HG03469 (cell line): ENCODE measurements at regions not wholly inside any gene's neighbourhood (a gene's known extent, or its start where the extent isn't known, plus 50 kb on each side); places are given as distances from the start of the nearest gene placed in this dataset.

ENCODE experiments used
- ATAC-seq: cut with Tn5 transposase; IDR thresholded peaks from one replicate; pipeline ENCODE4 v1.9.1; 2021; ENCODE audit warnings: mild to moderate bottlenecking, moderate library complexity, moderate number of reproducible peaks; ENCODE audit not compliant: unreplicated experiment

DNA sequence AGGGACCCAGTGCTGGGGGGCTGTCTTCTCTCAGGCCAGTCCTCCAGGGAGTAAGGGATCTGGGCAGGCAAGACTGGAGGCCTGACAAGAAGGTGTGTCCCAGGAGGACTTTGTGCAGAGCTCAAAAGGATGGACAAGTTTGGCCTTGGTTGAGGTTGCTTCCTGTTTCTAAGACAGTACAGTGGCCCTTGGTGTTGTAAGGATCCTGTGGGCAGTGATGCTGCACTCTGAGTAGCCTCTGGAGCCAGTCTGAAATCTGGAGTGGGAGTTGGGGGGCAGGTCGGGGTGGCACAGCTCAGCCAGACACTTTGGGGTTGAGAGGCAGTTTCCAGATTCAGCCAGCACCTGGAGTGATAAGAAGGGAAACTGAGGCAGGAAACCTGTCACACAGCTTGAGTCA is 139.2 kb upstream of the ZMIZ1 start:
- no peak for ATAC-seq

DNA sequence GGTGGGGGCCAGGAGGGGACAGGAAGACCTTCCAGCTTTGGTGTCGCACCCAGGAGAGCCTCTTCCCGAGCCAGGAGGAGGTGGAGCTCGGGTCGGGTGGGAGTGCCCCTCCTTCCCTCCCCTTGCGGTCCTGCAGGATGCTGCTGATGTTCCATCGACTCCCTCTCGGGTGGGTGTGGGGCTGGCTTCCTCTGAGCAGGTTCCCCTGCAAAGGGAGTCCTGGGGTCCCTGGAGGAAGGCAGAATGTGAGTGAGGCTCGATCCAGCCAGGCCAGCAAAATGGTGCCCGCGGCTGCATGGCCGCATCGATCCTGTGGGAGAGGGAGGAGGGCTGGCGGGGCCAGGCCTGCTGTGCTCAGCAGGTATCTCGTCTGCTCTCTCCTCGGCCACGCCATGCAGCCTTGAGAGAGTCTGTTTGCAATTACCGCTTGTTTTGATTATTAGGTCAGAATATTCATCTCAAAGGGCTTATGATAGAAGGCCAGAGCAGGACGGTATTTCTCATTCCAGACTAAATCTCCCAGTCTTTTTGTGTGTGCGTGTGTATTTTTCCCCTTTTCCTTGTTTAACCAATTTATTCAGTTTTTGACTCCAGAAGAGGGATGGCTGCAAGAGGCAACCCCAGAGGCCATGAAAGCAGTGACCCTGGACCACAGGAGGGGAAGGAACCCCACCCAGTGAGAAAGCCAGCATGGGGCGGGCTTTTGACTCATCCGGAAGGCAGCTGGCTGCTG is 137.3 kb upstream of the ZMIZ1 start:
- ATAC-seq = no peak

DNA sequence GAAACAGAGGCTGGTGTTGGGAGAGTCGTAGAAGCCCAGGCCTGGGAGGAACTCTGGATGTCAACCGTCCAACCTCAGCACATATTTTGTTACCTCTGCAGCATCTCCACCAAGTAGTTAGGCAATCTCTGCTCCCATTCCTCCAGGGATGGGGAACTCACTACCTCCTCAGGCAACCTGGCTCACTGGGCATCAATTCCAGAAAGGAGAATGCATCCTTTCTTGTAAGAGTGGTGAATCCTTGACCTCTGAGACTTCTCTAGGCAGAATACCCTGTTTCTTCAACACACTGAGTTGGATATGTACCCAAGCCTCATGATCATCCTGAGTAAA is 136.7 kb upstream of the ZMIZ1 start:
- ATAC-seq = no peak

DNA sequence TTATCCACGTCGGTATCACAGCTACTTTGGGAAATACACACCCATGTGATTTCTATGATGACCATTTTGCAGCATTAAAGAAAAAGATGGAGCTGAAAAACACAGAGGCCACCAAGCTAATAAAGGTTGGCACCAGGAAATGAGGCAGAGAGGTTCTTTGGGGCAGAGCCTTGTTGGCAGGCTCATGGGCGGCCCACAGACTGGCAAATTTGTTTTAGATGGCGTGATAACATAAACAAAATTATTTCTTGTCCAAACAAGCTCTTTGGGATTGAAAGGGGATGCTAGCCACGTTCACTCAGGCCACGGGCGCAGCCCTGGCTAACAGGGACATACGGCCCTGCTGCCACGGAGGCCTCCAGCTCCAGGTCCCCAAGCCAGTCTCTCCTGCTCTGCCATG is 135.9 kb upstream of the ZMIZ1 start:
- ATAC-seq = no peak

DNA sequence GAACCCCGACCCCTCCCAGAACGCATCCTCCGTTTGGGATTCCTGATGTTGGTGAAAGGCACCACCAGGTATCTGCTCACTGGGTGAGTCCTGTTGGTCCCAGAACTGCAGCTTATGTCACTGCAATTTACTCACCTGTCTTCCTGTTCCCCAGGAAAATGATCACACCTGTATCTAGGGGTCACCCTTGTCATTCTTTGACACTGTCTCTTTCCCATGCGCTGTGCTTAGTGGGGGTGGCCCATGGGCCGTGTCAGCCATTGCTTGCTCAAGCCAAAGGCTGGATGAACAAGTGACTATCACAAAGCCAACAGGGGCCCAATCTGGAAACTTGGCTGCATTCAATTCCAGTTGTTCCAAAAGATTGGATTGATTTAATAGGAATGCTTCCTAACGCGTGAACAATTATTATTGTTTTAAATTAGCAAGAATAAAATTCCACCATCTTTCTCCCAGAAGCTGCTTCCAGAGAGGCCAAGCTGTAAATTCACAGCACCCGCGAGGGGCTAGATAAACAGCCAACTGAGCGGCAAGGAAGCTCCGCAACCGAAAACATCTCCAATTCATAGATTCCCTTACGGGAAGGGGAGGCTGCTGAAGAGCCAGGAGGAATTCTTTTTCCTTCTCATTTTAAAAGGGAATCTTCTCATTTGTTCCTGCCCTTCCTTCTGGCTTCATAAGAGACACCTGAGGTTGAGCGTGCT is 134.8 kb upstream of the ZMIZ1 start:
- no peak for ATAC-seq

DNA sequence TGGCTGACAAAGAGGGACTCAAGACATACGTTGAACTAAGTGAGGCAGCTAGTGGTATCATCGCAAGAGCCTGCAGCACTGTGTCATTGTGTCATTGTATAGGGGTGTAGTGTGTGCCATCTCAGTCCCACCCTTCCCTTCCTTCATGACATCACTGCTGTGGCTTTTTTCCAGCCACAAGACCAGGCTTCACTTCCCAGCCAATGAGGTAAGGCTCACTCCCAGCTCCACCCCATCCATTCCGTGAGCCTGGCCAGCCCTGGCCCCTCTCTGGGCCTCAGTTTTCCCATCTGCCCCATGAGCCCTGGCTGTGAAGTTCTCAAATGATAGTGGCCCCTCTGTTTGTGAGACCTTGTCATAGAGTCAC is 134.3 kb upstream of the ZMIZ1 start:
- no peak for ATAC-seq

DNA sequence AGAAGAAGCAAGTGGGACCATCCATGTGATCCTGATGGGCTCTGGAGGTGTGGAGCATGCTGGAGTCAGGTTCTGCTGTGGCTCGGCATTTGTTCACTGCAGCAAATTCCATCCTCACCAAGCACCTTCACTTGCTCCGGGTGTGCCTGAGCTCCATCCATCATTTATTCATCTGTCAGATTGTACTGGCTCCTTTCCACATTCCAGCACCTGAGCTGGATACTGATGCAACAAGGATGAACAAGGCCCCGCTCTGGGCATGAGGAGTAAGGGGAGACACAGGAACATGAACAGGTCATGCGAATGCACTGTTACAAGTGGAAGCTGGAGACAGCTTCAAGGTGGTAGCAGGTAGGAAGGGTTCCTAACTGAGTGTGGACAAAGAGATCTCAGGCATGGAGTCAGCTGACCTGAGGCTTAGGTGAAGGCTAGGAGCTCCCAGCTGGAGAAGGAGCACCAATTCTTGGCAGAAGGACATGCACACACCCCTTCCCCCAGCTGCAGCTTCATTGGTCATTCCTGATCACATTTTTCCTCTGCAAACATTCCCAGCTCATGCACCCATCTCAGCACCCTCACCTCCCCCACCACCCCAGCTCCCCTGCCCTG is 133.7 kb upstream of the ZMIZ1 start:
- ATAC-seq = no peak

DNA sequence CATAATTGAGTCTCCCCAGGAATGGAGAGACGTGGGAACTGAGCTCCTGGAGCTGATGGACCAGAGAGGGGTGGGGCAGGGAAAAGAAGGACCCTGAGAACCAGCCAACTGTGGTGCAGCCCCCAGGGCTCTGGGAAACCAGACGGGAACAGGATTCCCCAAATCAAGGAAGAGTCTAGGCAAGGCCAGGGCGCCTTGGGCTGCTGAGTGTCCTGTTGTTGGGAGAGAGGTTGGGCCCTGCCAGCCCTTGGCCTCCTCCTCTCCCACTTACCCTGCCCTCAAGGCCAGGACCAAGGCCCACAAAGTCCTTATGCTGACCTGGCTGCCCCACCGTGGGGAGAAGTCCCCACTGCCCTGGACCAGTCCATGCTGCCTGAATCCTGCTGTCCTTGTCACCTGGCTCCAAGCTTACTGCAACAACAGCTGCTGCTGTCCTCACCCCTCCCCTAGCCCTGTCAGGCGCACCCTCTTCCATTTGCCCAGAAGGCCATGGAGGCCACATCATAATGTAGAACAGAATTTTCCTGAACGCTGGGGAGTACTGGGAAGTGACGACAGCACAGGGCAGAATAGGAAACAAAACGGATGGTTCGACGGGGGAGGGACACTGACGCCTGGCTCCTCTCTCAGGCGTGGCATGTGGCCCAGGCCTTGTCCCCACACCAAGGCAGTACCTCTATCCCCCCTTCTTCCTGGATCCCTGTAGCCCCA is 132.9 kb upstream of the ZMIZ1 start:
- ATAC-seq = no peak

DNA sequence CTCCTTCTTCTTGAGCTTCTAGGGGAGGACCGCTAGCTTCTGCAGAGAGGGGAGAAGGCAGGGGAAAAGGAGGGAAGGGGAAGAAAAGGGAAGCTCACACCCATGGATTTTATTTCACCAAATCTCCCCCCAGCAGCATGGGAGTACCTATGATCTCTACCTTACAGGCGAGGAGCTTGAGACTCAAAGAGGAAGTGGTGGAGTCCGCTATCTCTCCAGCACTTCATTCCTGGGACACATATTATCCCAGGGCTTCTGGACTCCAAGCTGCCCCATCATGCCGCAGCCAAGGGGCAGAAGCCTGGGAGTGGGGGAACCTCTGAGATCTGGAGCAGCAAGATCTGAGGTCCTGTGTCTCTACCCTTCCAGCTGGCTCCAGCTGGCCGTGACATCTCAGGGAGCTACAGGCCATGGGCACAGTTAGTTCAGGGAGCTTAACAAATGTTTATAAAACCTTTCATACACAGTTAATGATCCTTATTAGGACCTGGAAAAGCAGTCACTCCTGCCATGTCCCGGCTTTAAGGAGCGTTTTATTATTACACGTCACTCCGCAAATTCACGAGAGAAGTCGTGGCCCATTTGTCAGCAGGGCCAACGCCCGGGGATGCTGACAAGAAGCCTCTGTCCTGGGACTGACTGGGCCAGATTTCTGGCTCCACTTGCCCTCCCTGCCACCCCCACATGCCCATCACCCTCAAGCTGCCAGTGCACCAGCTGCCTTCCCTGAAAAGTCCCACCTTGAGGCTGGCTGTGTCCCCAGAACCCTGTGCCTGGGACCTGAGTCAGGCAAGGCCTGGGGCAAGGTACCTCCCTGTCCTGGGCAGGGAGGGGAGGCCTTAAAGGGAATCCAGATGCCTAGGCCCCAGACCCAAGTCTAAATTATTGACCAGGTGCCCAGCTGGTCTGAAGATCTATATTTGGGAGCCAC is 132.1 kb upstream of the ZMIZ1 start:
- no peak for ATAC-seq

DNA sequence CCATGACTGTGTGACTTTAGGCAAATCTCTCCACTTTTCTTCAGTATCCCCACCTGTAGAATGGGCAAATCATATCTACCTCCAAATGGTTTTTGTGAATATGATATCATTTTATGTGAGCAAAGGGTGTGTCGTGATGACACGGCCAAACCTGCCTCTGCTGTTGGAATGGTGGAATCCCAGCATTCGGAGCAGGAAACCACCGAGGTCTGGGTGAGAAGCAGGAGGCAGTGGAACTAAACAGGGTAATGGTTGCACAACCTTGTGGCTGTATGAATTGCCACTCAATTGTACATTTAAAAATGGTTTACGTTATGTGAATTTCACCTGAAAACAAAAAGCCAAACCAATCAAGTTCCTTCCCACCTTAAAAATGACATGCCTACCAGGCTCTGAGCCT is 131.4 kb upstream of the ZMIZ1 start:
- no peak for ATAC-seq

DNA sequence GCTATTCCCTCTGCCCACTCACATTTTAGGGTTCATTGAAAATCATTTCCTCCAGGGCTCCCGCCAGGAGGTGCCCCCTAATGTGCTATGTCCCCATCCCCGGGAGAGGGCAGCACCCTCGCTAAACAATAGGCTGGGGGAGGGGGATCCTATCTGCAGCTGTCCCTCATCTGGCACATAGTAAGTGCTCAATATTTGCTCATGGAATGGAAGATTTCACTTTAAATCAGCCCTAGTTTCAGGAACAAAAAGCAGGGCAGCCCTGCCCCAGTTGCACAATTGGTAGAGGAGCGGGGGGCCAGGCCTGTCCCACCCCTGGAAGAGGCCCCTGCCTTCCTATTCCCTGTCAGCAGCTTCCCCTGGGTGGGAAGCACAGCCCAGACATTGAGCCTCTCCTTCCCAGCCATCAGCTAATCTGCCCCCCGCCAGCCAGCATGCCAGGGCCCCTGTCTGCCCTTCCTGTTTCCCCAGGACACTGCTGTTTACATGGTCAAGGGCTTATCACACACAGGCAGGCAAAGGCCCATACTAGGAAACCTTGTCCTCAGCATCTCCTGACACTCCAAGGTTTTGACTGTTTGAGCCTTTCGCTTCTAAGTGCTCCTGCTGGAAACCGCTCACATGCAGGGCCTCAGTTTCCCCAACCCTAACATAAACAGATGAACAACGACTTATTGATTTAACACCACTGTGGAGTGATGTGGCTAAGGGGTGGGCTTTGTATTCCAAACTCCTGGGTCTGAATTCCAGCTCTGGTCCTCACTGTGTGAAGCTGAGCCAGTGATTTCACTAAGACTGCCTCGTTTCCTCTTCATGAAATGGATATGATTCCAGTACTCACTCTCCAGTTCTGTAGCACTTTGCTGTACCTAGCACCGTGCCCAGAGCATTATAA is 130.7 kb upstream of the ZMIZ1 start:
- ATAC-seq = no peak

DNA sequence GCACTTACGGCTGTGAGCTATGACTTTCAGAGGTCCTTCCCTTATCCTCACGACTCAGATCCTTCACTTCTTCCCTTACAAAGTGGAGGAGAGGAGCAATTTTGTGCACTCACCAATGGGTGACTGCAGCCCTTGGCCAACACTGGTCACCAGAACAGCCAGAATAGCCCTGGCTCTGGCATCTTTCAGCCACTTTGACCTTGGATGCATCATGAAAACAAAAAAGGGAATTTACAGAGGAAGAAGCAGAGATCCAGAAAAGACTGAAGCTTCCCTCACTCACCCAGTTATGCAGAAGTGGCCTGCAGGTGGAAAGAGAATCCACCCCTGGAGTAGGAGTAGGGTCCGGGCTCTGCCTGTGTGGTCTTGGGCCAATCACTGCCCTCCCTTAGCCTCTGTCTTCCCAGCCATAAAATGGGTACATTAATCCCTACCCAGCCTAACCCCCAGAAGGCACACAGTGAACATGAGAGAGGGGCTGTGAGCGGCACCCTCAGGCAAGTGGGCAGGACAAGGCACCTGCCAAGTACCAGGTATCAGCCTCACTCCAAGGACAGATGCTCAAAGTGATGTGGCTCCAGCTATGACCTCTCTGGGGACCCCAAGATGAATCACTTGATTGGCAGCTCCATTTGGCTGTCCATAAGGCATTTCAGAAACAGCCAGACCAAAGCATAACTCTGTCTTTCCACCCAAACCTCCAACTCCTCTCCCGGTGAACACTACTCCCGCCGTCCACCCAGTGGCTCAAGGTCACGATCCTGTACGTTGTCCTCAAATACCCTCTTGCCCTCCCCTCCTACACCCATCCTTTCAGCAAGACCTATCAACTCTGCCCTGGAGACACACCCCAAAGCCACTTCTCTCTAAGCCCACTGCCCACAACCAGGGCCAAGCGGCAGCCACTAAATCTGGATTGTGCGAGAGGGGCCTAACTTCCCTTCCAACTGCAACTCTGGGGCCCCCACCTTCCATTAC is 129.8 kb upstream of the ZMIZ1 start:
- no peak for ATAC-seq

DNA sequence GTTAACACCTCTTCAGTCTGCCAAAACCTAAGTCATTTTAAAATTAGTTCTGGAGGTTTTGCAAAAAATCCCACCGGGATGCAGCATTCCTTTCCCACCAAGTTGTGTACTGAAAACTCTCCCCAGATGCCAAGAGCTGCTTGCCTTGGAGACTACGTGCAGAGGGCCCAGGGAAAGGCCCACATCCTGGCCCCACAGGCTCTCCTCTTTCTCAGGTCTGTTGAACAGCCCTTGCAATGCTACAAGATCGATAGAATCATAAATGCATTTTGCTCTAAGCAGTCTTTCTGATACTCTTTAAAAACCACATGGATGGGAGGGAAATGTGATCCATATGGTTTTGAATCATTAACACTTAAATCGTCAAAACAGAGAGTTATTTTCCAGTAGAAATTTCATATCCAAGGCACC is 126.7 kb upstream of the ZMIZ1 start:
- ATAC-seq = no peak

DNA sequence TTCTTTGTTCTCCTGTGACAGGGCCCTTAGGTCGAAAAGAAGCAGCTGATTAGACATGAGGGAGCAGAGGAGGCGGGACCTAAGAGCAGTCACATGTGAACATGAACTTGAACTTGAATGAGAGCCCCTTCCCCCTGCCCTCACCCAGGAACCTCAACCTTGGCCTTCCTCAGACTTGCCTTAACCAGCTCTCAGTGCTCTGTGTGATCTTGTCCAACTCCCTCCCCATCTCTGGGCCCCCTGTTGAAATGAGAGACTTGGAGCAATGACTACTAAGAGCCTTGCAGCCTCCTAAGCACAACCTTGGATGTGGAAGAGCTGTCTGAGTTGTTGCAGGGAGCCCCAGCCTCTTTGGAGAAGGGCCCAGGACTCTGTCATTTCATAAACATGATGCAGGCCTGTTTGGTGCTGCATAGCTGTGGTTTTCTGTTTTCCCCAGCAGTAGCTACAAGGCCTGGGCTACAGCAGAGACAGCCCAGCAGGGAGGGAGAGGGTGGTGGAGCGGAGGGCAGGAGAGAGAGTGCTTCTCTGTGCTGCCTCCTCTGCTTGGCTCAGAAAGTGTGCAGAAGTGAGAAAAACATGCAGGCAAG is 123.9 kb upstream of the ZMIZ1 start:
- no peak for ATAC-seq

DNA sequence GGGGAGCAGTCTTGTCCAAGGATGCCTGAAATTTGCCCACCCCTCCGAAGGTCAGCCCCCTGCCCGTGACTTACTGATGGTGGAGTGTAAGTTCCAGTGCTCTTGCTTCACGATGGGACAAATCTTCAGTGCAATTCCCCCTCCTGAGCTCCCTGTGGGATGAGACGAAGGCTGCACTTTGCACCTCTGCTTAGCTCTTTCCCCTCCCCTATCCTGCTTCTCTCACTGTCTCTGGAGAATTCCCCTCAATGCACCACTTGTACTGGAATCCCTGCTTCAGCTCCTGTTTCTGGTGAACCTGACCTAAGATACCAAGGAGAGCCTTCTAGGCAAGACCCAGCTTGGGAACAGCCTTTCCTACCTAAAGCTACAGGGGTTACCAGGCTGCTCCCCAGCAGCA is 122.9 kb upstream of the ZMIZ1 start:
- ATAC-seq = no peak

DNA sequence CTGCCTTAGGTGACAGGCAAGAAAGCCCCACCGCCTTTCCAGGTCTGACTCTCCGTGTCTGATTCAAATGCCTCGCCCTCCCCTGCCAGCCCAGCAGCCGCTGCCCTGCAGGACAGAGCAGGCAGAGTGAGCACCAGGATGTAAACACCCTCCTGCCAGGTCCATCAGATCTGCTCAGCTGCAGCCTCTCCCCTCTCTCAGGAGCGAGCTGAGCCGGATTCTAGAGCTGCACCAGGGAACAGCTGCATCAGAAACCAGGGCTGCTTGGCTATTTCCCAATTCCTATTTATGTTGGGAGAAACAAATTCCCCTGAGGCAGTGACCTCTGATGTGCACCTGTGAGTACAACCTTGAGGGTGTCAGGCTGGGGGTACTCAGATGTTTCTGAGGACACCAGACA is 121.5 kb upstream of the ZMIZ1 start:
- no peak for ATAC-seq

DNA sequence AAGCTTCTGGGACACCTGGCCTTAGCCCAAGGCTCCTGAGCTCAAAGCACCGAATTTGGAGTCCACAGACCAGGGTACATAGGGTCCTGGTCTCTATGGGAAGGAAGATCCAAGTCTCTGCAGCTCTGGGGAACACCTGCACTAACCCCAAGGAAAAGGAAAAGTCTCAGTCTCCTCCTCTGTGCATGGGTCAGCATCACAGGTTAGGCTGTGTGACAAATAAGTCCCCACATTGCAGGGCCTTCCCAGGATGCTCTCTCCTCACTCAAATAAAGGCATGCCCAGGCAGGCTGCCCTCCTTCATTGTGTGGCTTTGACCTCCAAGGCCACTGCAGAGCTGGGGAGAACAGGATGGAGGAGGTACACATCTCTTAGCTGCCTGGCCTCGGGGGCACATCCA is 121.0 kb upstream of the ZMIZ1 start:
- no peak for ATAC-seq

DNA sequence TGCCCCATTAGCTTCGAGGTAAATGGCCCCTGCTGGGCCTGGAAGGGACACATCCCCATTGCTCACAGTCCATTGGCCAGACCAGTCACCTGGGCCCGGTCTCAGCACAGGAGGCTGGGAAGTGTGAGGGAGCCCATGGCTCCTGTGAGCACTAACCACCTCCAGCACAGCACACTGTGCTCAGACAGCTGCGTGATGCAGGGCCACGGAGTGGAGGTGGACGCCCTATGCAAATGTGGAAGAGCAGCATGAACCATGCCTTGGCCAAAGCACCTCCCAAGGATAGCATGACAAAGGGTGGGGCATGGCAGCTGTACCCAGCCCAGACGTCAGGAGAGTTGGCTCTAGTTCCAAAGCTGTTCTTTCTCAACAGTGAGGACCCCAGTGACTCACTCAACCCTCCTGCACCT is 120.1 kb upstream of the ZMIZ1 start:
- no peak for ATAC-seq
